Lower leg skin (tissue), 3 donors: ENCODE measurements at regions not wholly inside any gene's neighbourhood (a gene's known extent, or its start where the extent isn't known, plus 50 kb on each side); places are given as distances from the start of the nearest gene placed in this dataset.

Source experiments
- POLR2A ChIP-seq, 2 donors: fragments of 450-650 bp; IDR thresholded peaks; one replicate each; pipeline ENCODE4 v1.6.1; 2016 to 2017; ENCODE audit warnings: antibody characterized with exemption in 2 of 2, mild to moderate bottlenecking in 1 of 2, moderate library complexity in 1 of 2
- TF ChIP-seq, protein P1 (sequence below), 3 donors: fragments of 450-650 bp; IDR thresholded peaks; one replicate each; pipeline ENCODE4 v1.5.1; 2016; ENCODE audit warnings: antibody characterized with exemption in 3 of 3, mild to moderate bottlenecking in 3 of 3, moderate library complexity in 2 of 3

DNA sequence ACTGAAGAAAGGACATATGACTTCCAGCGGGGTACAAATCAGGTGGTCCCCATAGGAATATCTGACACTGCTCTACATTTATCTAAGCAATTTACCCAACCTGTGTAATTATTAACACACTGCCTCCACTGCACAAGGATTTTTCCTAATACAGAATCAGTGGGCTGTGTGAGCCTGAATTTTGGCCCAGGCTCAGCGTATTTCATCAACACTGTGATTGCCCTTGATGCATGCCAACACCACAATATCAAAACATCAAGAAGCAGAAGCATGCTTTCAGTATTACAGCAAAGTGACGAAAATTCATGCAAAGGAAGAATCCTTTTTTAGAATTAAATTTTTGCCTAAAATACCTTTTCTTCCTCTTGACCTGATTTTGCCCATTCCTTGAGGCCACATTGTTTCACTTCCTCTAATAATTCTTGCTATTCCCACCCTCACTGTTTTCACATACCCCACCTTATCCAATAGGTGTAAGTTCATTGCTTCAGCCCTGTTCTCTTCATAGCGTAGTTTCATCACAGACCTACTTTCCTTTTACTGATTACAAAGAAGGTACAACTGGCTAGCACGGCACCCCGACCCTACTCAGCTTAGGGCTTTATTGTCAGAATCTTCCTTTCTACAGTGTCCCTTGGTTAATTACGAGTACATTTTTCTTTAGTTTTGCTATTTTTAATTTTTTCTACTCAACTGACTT, 83.7 kb upstream of the PTCHD4 start:
- no peak for TF ChIP-seq POLR2A (IDR thresholded peaks at IDR 0.05)
- TF ChIP-seq, protein P1, sequence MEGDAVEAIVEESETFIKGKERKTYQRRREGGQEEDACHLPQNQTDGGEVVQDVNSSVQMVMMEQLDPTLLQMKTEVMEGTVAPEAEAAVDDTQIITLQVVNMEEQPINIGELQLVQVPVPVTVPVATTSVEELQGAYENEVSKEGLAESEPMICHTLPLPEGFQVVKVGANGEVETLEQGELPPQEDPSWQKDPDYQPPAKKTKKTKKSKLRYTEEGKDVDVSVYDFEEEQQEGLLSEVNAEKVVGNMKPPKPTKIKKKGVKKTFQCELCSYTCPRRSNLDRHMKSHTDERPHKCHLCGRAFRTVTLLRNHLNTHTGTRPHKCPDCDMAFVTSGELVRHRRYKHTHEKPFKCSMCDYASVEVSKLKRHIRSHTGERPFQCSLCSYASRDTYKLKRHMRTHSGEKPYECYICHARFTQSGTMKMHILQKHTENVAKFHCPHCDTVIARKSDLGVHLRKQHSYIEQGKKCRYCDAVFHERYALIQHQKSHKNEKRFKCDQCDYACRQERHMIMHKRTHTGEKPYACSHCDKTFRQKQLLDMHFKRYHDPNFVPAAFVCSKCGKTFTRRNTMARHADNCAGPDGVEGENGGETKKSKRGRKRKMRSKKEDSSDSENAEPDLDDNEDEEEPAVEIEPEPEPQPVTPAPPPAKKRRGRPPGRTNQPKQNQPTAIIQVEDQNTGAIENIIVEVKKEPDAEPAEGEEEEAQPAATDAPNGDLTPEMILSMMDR (IDR thresholded peaks at IDR 0.05): no peak
